Small intestine (tissue), 7 donors: ENCODE measurements at regions not wholly inside any gene's neighbourhood (a gene's known extent, or its start where the extent isn't known, plus 50 kb on each side); places are given as distances from the start of the nearest gene placed in this dataset.
"Not testable (repeated sequence)": the region's sequence is repeated elsewhere in the genome, so short reads cannot be mapped to it uniquely, and the experiment has no call there.

Source experiments
- DNase-seq, 2 donors: peaks; one replicate each; pipeline versions ENCODE4 v3.0.0 to v3.0.0-alpha.2; 2013
- FAIRE-seq: peaks from 2 replicates; lab custom pipeline; 2012; peaks lifted over from hg19 to GRCh38; lab: Jason Lieb, UNC
- H3K27ac ChIP-seq, 3 donors: one replicate each; pipeline ENCODE4 v1.5.1; 2013; ENCODE audit warnings: low read length in 2 of 3, mild to moderate bottlenecking in 2 of 3, control low read depth in 1 of 3, inconsistent platforms in 1 of 3, low read depth in 1 of 3, moderate library complexity in 1 of 3
- H3K27me3 ChIP-seq, 3 donors: one replicate each; pipeline ENCODE4 v1.6.1; 2013; ENCODE audit warnings: low read length in 3 of 3, inconsistent platforms in 1 of 3; ENCODE audit not compliant: control insufficient read depth in 3 of 3, insufficient read depth in 3 of 3
- H3K36me3 ChIP-seq, 3 donors: one replicate each; pipeline ENCODE4 v1.6.1; 2013; ENCODE audit warnings: low read length in 3 of 3, inconsistent platforms in 1 of 3, low read depth in 1 of 3, mild to moderate bottlenecking in 1 of 3, moderate library complexity in 1 of 3; ENCODE audit not compliant: control insufficient read depth in 3 of 3, insufficient read depth in 2 of 3
- H3K4me1 ChIP-seq, 3 donors: one replicate each; pipeline ENCODE4 v1.6.1; 2013; ENCODE audit warnings: low read length in 2 of 3, inconsistent platforms in 1 of 3, low read depth in 1 of 3, mild to moderate bottlenecking in 1 of 3, moderate library complexity in 1 of 3; ENCODE audit not compliant: control insufficient read depth in 3 of 3, insufficient read depth in 2 of 3
- H3K4me3 ChIP-seq, 3 donors: one replicate each; pipeline ENCODE4 v1.5.1; 2013; ENCODE audit warnings: low read length in 3 of 3, control low read depth in 1 of 3, inconsistent platforms in 1 of 3, low read depth in 1 of 3, mild to moderate bottlenecking in 1 of 3, moderate library complexity in 1 of 3
- H3K9me3 ChIP-seq, 2 donors: one replicate each; pipeline ENCODE4 v1.6.1; 2013; ENCODE audit warnings: low read depth in 1 of 2, low read length in 1 of 2; ENCODE audit not compliant: control insufficient read depth in 2 of 2, insufficient read depth in 1 of 2
- WGBS, 3 donors: extraction: QIAGEN DNeasy Blood & Tissue Kit; methylation state at CpG; one replicate each; pipeline ENCODE4 v1.1.7; 2013; 5-methylcytosine and 5-hydroxymethylcytosine counted together
- donor health status: healthy with polysubstance abuse.
- donor health status: control.
- donor health status: control.
- donor health status: Bipolar disorder and iron deficiency.
- donor health status: healthy.

GRCh38 chr9:62526306-62526705 is 1336.5 kb downstream of the SPATA31A7 start:
- not testable (repeated sequence) for H3K4me1 ChIP-seq, H3K4me3 ChIP-seq, H3K9me3 ChIP-seq, DNase-seq, FAIRE-seq, H3K36me3 ChIP-seq, H3K27ac ChIP-seq, H3K27me3 ChIP-seq
- 65 to 86% (median 86%) methylated on average over 4 of the region's 5 CpGs for WGBS, 3 donors

- 2 to 40% (median 9%) methylated on average over 1 to 9 of the region's 34 CpGs for WGBS, 3 donors
Observed at GRCh38 chr9:62532162-62532776, 1342.4 kb downstream of the SPATA31A7 start.

GRCh38 chr9:62532777-62533173 is 1342.9 kb downstream of the SPATA31A7 start:
- H3K27ac ChIP-seq, FAIRE-seq, H3K4me3 ChIP-seq, H3K27me3 ChIP-seq, DNase-seq, H3K36me3 ChIP-seq, H3K4me1 ChIP-seq, H3K9me3 ChIP-seq: not testable (repeated sequence)
- WGBS, 3 donors = 0 to 2% (median 0%) methylated on average over 2 to 9 of the region's 16 CpGs

More at GRCh38 chr9:62532162-62532776, 1342.4 kb downstream of the SPATA31A7 start:
- peak overlapping the region in 1 of 3 donors; percentile 38 for H3K27ac ChIP-seq
- not testable (repeated sequence) for H3K4me1 ChIP-seq, FAIRE-seq, H3K9me3 ChIP-seq, H3K36me3 ChIP-seq, H3K4me3 ChIP-seq, DNase-seq, H3K27me3 ChIP-seq

GRCh38 chr9:62550539-62550938 is 1360.7 kb downstream of the SPATA31A7 start:
- H3K4me1 ChIP-seq, H3K4me3 ChIP-seq, FAIRE-seq, H3K27me3 ChIP-seq, DNase-seq, H3K27ac ChIP-seq, H3K36me3 ChIP-seq, H3K9me3 ChIP-seq: not testable (repeated sequence)
- 0 to 9% (median 6%) methylated on average over 6 to 18 of the region's 26 CpGs for WGBS, 3 donors

GRCh38 chr9:62560603-62561002 is 1370.8 kb downstream of the SPATA31A7 start:
- not testable (repeated sequence) for H3K27ac ChIP-seq, H3K27me3 ChIP-seq, H3K36me3 ChIP-seq, FAIRE-seq, H3K4me1 ChIP-seq, DNase-seq, H3K4me3 ChIP-seq, H3K9me3 ChIP-seq
- WGBS, 3 donors = 50 to 88% (median 79%) methylated on average over 1 to 3 of the region's 8 CpGs

- not testable (repeated sequence) for H3K9me3 ChIP-seq, H3K27ac ChIP-seq, H3K27me3 ChIP-seq, H3K4me3 ChIP-seq, DNase-seq, FAIRE-seq, H3K36me3 ChIP-seq, H3K4me1 ChIP-seq
- WGBS, 3 donors = 11 to 57% (median 19%) methylated on average over 1 to 2 of the region's 3 CpGs
Observed at GRCh38 chr9:62565132-62565531, 1375.3 kb downstream of the SPATA31A7 start.

GRCh38 chr9:62566430-62566829 is 1376.6 kb downstream of the SPATA31A7 start:
- H3K27me3 ChIP-seq, H3K36me3 ChIP-seq, FAIRE-seq, H3K27ac ChIP-seq, H3K9me3 ChIP-seq, H3K4me1 ChIP-seq, DNase-seq, H3K4me3 ChIP-seq: not testable (repeated sequence)
- no CpG with 5 or more reads among the region's 4 CpGs for WGBS, 3 donors

GRCh38 chr9:62597128-62597527 is 1407.3 kb downstream of the SPATA31A7 start:
- not testable (repeated sequence) for DNase-seq, H3K27ac ChIP-seq, FAIRE-seq, H3K9me3 ChIP-seq, H3K27me3 ChIP-seq, H3K4me1 ChIP-seq, H3K4me3 ChIP-seq, H3K36me3 ChIP-seq
- 33 to 86% (median 44%) methylated on average over 1 to 2 of the region's 16 CpGs for WGBS, 3 donors
